ENCODE measurements at regions not wholly inside any gene's neighbourhood (a gene's known extent, or its start where the extent isn't known, plus 50 kb on each side); places are given as distances from the start of the nearest gene placed in this dataset.

GRCh38 chr4:60404027-60404426 lies 796.1 kb upstream of the ADGRL3 start:
- TF ChIP-seq CTCF (conservative IDR thresholded peaks at IDR 0.05; ENCODE audit: low read depth, low read length) (no peak), EZH2 (IDR thresholded peaks at IDR 0.05; ENCODE audit: borderline replicate concordance, low read depth, low read length, poor library complexity, severe bottlenecking) (no peak)
